ENCODE measurements at regions not wholly inside any gene's neighbourhood (a gene's known extent, or its start where the extent isn't known, plus 50 kb on each side); places are given as distances from the start of the nearest gene placed in this dataset.
"Not testable (repeated sequence)": the region's sequence is repeated elsewhere in the genome, so short reads cannot be mapped to it uniquely, and the experiment has no call there.

DNA sequence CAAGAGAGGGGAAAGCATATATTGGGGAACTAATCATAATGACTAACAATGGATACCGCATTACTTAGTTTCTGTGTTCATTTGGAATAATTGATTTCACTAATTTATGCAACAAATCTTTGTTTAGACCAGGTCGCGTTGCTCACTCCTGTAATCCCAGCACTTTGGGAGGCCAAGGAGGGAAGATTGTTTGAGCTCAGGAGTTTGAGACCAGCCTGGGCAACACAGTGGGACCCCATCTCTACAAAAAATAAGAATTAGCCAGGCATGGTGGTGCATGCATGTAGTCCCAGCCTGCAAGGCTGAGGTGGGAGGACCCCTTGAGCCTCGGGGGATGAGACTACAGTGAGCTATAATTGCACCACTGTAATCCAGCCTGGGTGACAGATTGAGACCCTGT lies 585.7 kb upstream of the CBLB start:
- DNase-seq = no peak

- DNase-seq = no peak
These were observed 588.7 kb upstream of the CBLB start for GRCh38 chr3:106457281-106458180.

GRCh38 chr3:106458952-106459351 lies 590.1 kb upstream of the CBLB start:
- no peak for DNase-seq

DNA sequence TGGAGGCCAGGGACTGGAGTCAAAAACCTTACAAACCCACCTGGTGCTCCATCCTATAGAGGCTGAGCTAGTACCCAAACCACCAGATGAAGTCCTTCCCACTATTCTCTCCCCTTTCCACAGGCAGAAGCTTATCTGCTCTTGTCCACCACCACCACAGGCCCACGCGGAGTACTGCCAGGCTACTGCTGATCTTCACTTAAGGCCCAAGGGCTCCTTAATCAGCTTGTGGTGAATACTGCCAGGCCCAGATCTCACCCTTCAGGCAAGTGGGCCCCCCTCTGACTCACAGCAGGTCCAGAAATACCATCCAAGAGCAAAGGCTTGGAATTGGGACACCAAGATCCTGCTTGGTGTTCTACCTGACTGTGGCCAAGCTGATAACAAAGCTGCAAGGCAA lies 598.1 kb upstream of the CBLB start:
- no peak for DNase-seq

DNA sequence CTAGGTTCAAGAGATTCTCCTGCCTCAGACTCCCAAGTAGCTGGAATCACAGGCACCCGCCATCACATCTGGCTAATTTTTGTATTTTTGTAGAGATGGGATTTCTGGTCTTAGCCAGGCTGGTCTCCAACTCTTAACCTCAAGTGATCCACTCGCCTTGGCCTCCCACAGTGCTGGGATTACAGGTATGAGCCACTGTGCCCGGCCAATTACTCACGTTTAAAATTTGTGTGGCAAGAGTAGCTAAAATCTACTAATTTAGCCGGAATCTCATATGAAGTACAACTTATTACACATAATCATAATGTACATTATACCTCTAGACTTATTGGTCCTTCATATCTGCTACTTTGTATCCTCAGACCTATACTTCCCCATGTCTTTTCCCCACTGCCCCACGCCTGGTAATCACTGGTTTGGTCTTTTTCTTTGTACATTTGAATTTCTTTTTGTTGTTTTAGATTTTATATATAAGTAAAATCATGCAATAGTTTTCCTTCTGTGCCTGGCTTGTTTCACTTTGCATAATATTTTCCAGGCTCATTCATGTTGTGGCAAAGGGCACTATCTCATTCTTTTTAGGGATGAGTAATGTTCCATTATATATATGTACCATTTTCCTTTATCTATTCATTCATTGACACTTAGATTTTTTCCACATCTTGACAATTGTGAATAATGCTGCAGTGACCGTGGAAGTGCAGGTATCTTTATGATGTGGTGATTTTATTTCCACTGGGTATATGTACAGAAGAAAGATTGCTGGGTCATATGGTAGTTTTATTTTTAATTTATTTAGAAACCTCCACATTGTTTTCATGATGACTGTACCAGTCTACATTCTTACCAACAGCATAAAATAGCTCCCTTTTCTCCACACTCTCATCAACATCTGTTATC lies 605.0 kb upstream of the CBLB start:
- no peak for DNase-seq

DNA sequence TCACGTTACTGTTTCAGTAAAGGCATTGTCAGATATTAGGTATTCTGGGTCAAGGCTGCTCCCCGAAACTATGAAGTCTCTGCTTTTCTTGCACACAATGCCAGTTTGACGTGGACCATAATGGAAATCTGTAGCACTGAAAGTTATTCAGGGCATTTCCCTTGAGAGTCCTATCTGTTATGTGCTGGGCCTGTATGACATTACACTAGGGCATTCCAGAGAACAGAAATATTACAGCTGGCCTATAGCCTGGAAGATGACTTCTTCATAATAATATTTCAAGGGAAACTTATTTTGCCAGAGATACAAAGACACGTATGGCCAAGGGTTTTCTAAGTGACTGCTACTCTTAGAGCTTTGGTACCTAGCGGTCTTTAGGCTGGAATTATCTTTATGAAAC lies 613.6 kb upstream of the CBLB start:
- no peak for DNase-seq

- peak; percentile 25 for DNase-seq
These were observed 616.4 kb upstream of the CBLB start for GRCh38 chr3:106485217-106485616.

DNA sequence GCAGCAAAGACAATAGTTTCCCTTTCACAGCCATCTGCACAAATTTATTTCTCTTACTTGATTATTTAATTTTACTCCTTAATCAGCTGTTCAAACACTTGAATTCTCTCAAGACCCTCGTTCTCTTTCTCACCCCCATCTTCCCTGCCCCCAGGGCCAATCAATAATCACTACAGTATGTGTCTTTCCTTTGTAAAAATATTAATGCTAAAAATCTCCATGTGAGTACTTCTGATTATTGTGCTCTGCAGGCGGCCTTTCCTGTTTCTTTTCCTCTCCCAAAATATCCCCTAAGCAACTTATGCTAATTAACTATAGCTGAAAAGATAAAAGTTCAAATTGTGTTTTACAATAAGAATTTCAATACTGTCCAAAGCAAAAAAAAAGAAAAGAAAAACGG lies 617.0 kb upstream of the CBLB start:
- DNase-seq = no peak

DNA sequence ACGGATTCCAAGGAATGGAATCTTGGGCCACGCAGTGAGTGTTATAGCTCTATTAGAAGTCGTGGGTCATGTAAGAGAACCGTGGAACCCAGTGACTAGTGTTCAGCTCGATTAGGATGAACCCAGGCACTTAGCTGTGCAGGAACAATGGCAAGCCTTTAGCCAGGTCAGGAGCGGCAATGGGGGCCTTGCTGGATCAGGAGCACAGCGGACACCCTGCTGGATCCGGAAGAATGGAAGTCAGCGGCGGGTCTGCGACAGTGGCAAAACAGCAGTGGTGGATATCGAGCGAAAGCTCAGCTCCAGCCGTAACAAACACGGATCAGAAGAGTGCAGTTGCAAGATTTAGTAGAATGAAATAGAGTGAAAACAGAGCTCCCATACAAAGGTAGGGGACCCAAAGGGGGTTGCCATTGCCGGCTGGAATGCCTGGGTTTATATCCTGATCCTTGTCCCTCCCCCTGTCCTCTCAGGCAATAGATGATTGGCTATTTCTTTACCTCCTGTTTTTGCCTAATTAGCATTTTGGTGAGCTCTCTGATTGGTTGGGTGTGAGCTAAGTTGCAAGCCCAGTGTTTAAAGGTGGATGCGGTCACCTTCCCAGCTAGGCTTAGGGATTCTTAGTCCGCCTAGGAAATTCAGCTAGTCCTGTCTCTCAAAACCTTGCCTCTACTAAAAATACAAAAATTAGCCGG lies 618.3 kb upstream of the CBLB start:
- DNase-seq = not testable (repeated sequence)

- DNase-seq = no peak
These were observed 619.5 kb upstream of the CBLB start for GRCh38 chr3:106488331-106488730.

DNA sequence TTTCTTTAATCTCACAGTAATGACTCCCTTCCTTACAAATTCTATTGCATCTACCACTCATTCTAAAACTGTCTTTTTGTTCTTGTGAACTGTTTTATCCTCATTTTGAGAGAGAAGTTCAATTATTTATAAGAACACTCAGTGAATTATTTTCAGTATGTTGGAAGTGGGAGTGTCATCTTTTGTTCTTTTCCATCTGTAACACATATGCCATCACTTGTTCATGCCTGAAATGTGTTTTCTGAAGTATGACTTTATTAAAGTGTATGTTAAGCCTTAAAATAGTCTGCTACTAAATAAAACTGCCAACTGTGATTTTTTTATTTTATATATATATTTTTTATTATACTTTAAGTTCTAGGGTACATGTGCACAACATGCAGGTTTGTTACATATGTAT lies 623.0 kb upstream of the CBLB start:
- no peak for DNase-seq

- no peak for DNase-seq
These were observed 639.6 kb upstream of the CBLB start for GRCh38 chr3:106508331-106508893.

DNA sequence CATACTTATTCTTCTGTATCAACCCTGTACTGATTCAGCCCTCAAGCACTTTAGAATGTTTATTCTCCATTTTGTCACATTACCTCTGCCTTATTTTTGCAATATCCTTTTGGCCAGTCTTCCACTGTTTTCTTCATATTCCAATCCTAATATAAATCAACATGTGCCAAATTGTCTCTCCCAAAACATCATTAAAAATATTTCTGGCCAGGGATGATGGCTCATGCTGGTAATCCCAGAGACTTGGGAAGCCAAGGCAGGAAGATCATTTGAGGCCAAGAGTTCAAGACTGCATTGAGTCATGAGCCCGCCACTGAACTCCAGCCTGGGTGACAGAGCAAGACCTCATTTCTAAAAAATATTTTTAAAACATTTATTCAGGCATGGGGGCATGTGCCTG lies 641.4 kb upstream of the CBLB start:
- no peak for DNase-seq

DNA sequence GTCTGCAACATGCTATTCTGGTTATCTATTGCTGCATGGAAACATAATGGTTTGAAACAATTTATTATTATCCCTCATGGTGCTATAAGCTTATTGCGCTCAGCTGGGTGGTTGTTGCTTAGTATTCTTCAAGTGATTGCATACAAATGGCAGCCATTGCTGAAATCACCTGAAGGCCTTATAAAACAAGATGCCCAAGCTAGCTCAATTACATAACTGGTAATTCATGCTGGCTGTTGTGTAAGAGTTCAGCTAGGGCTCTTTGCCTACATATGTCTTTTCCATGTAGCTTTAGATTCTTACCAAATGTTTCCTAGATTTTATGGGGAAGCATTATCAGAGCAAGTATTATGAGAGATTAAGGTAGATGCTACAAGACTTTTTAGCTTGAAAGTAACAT lies 644.0 kb upstream of the CBLB start:
- DNase-seq = no peak

DNA sequence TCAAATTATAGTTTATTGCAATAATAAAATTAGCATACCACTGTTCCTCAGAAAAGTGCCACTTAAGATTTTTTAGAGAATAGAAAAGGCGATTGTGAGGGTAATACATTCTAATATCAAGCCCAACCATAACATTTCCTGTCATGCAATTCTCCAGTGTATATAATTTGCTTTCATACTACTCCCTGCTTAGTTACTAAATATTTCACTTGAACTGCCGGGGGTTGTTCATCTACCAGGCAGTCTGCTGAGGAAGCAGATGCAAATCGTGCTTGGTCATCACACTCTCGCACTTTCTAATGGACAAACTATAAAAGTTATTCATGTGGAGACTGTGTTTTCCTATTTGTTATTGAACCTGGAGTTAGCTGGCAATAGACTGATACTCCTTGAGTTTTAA lies 645.6 kb upstream of the CBLB start:
- no peak for DNase-seq

DNA sequence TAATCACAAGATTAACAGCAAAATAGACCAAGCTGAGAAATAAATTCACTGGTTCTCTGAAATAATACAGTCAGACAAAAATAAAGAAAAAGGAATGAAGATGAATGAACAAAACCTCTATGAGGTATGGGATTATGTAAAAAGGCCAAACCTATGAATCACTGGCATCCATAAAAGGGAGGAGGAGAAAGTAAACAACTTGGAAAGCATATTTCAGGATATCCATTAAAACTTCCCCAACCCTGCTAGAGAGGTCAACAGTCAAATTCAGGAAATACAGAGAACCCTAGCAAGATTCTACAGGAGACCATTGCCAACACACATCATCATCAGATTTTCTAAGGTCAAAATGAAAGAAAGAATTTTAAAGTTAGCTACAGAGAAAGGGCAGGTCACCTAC lies 649.7 kb upstream of the CBLB start:
- DNase-seq = no peak

DNA sequence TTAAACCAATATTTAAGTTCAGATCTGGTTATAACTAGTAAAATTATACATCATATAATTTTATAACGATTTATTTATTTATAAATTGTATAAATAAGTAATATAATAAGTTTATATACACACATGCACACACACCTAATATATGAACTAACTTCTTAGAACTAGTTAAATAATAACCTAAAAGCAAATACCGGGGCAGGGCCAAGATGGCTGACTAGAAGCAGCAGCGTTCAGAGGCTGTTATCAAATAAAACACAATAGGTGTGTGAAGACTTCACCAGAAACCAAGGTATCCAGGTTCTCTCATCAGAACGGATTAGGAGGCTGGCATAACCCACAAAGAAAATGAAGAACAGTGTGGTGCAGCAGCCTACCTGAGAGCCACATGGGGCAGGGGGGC lies 653.6 kb upstream of the CBLB start:
- DNase-seq = no peak

DNA sequence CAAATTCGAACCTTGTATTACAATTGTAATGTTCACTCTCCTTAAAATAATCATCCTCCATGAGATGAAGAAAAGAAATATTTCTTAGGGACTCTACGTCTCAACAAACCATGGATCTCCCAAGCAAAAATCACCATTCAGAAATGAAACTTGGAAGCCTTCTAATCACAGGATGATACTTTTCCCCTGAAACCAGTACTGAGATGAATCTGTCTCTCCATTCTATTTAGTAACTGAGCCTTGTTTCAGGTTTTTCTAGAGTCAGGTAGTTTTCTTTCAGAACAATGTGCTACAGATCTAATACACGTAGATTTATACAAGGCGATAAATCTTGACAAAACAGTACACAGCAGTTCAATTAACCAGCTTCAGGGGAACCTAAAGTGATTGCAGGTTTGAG lies 660.1 kb upstream of the CBLB start:
- no peak for DNase-seq

DNA sequence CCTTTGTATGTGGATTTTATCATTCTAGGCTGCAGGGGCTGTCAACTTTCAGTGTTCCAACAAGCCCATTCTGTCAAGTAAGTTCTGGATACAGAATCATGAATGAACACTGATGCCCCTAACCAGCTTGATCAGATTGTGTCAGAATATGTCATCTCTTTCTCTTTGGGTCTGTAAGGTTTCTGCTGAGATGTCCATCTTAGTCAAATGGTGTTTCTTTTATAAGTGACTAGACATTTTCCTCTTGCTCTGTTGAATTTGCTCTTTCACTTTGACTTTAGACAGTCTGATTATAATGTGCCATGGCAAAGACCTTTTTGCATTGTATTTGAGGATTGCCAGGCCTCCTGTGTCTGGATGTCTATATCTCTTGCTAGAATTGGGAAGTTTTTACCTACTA lies 660.9 kb upstream of the CBLB start:
- no peak for DNase-seq

DNA sequence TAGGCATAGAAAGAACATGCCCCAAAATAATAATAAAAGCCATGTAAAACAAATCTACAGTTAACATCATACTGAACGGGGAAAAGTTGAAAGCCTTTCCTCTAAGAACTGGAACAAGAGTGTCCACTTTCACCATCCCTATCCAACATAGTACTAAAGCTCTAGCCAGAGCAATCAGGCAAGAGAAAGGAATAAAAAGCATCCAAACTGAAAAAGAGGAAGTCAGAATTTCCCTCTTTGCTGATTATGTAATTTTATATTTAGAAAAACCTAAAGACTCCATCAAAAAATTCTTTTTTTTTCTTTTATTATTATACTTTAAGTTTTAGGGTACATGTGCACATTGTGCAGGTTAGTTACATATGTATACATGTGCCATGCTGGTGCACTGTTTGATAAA lies 661.6 kb upstream of the CBLB start:
- no peak for DNase-seq

DNA sequence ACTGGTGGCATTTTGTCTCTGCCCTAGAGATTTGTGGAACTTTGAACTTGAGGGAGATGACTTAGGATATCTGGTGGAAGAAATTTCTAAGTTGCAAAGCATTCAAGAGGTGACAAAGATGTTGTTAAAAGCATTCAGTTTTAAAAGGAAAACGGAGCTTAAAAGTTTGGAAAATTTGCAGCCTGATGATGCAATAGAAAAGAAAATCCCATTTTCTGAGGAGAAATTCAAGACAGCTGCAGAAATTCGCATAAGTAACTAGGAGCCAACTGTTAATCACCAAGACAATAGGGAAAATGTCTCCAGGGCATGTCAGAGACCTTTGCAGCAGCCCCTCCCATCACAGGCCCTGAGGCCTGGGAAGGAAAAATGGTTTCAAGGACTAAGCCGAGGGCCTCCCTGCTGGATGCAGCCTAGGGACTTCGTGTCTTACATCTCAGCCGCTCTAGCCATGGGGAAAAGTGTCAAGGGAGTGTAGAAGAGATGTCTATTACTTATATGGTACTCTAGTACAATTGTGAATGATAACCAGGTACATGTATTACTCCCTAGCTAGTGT lies 663.0 kb upstream of the CBLB start:
- DNase-seq = not testable (repeated sequence)
